Mesothelial cell of epicardium (in vitro differentiated cells): ENCODE measurements at regions not wholly inside any gene's neighbourhood (a gene's known extent, or its start where the extent isn't known, plus 50 kb on each side); places are given as distances from the start of the nearest gene placed in this dataset.
"Not testable (repeated sequence)": the region's sequence is repeated elsewhere in the genome, so short reads cannot be mapped to it uniquely, and the experiment has no call there.

ENCODE experiments used
- DNase-seq, 2 experiments: peaks; one replicate each; pipeline ENCODE4 v3.0.0; 2021; ENCODE audit warnings: low spot score in 2 of 2; ENCODE audit not compliant: unreplicated experiment in 2 of 2
- H3K27ac Mint-ChIP-seq: 2 replicates; pipeline ENCODE4 v1.8.0; 2021; ENCODE audit warnings: mixed read lengths
- H3K27me3 Mint-ChIP-seq: 2 replicates; pipeline ENCODE4 v1.8.0; 2021; ENCODE audit warnings: low read depth, mixed read lengths
- H3K36me3 Mint-ChIP-seq: 2 replicates; pipeline ENCODE4 v1.8.0; 2021; ENCODE audit warnings: mixed read lengths
- H3K4me1 Mint-ChIP-seq: 2 replicates; pipeline ENCODE4 v1.8.0; 2021; ENCODE audit warnings: mixed read lengths
- H3K4me3 Mint-ChIP-seq: 2 replicates; pipeline ENCODE4 v1.8.0; 2021; ENCODE audit warnings: mild to moderate bottlenecking, moderate library complexity, mixed read lengths
- H3K9me3 Mint-ChIP-seq: 2 replicates; pipeline ENCODE4 v1.8.0; 2021; ENCODE audit warnings: mixed read lengths
- TF ChIP-seq, protein P1 (sequence below): fragments of 200-600 bp; sonication (generic); IDR thresholded peaks from one replicate; pipeline ENCODE4 v1.5.0; 2021; ENCODE audit warnings: antibody characterized with exemption; ENCODE audit not compliant: unreplicated experiment

DNA sequence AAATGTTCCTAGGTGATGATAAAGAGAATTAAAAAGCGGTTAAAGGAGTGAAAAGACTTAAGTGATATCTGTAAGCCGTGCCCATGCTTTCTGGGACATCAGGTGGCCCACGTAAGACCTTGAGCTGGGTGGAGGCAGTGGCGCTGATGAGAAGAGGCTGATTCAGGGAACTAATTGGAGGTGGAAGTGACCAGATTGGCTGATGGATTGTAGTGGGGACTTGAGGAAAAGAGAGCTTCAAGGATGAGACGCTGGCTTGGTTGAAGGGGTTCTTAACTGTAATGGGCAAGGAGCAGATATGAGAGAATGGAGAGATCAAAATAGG is 69.1 kb upstream of the EP300 start:
- H3K9me3 Mint-ChIP-seq: no peaks in the 10 kb centered on the region
- no peaks in the 10 kb centered on the region for H3K27me3 Mint-ChIP-seq
- H3K4me1 Mint-ChIP-seq: peaks cover 21% of the 10 kb centered on the region
- peaks cover 3% of the 10 kb centered on the region for H3K36me3 Mint-ChIP-seq
- peak overlapping the region; percentile 71 for H3K4me3 Mint-ChIP-seq
- DNase-seq: no peak
- peak overlapping the region; percentile 97 for H3K27ac Mint-ChIP-seq
- TF ChIP-seq, protein P1, sequence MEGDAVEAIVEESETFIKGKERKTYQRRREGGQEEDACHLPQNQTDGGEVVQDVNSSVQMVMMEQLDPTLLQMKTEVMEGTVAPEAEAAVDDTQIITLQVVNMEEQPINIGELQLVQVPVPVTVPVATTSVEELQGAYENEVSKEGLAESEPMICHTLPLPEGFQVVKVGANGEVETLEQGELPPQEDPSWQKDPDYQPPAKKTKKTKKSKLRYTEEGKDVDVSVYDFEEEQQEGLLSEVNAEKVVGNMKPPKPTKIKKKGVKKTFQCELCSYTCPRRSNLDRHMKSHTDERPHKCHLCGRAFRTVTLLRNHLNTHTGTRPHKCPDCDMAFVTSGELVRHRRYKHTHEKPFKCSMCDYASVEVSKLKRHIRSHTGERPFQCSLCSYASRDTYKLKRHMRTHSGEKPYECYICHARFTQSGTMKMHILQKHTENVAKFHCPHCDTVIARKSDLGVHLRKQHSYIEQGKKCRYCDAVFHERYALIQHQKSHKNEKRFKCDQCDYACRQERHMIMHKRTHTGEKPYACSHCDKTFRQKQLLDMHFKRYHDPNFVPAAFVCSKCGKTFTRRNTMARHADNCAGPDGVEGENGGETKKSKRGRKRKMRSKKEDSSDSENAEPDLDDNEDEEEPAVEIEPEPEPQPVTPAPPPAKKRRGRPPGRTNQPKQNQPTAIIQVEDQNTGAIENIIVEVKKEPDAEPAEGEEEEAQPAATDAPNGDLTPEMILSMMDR: no peak

DNA sequence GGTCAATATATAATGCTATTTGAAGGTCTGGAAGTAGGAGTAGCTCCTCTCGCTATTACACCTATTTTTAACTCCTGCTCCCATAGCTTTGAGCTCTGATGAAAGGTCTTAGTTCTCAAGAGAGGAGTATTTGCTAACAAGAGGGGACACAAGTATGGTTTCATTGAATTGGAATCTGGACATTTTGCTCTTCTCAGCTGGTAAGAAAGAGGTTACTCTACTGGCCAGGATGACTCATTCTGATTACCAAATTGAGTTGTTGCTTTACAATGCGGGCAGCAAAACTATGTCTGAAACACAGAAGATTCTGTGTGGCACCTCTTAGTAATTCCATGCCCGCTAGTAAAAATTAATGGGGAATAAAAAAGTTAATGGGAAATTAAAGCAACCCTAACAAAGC is 63.6 kb upstream of the EP300 start:
- H3K4me1 Mint-ChIP-seq: no peaks in the 10 kb centered on the region
- no peak overlapping the region for H3K27ac Mint-ChIP-seq
- no peak overlapping the region for H3K4me3 Mint-ChIP-seq
- H3K9me3 Mint-ChIP-seq: no peaks in the 10 kb centered on the region
- no peaks in the 10 kb centered on the region for H3K36me3 Mint-ChIP-seq
- no peaks in the 10 kb centered on the region for H3K27me3 Mint-ChIP-seq
- DNase-seq: no peak
- TF ChIP-seq, protein P1: no peak

DNA sequence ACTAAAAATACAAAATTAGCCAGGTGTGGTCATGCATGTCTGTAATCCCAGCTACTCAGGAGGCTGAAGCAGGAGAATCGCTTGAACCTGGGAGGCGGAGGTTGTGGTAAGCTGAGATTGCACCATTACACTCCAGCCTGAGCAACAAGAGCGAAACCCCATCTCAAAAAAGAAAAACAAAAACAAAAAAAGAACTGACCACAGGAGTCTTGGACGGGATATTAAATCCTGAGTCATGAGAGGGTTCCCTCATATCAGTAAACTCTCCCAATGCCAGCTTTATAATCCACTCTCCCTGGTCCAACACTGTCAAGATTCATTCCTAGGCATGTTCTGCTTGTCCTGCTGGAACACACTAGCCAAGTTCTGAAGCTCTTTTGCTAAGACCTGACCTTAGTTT is 61.5 kb upstream of the EP300 start:
- DNase-seq: no peak
- no peak overlapping the region for H3K27ac Mint-ChIP-seq
- H3K4me1 Mint-ChIP-seq: no peaks in the 10 kb centered on the region
- H3K4me3 Mint-ChIP-seq: no peak overlapping the region
- H3K27me3 Mint-ChIP-seq: no peaks in the 10 kb centered on the region
- TF ChIP-seq, protein P1: no peak
- H3K36me3 Mint-ChIP-seq: no peaks in the 10 kb centered on the region
- no peaks in the 10 kb centered on the region for H3K9me3 Mint-ChIP-seq

DNA sequence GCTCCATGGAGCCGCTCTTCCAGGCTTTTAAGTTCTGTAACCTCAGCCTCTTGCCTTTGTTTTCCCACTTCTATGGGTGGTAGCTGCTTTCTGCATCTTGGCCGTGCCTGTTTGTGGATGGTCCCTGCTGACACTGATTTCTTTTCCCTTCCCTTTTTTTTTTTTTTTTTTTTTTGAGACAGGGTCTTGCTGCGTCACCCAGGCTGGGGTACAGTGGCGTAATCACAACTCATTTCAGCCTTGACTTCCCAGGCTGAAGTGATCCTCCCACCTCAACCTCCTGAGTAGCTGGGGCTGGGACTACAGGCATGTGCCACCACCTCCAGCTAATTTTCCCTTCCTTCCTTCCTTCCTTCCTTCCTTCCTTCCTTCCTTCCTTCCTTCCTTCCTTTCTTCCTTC is 57.7 kb upstream of the EP300 start:
- H3K27me3 Mint-ChIP-seq: no peaks in the 10 kb centered on the region
- H3K9me3 Mint-ChIP-seq: no peaks in the 10 kb centered on the region
- TF ChIP-seq, protein P1: no peak
- no peaks in the 10 kb centered on the region for H3K4me1 Mint-ChIP-seq
- no peaks in the 10 kb centered on the region for H3K36me3 Mint-ChIP-seq
- no peak overlapping the region for H3K4me3 Mint-ChIP-seq
- H3K27ac Mint-ChIP-seq: no peak overlapping the region
- no peak for DNase-seq

DNA sequence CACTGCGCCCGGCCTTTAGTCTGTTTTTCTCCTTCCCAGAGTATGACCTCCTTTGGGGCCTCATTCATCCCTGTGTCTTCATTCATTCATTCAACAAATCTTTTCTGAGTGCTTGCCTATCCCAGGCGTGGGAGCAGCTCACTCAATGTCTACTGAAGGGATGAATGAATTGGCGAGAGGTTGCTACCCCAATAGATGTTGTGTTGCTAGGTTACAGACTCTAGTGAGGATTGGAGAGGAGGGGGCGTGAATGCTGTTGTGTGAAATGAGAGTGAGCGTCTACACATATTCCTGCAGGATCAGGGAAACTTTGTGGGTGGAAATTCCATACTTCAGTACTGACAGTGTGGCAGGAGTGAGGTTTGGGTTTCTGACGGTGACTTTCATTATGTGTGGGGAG is 55.5 kb upstream of the EP300 start:
- H3K9me3 Mint-ChIP-seq: no peaks in the 10 kb centered on the region
- DNase-seq: no peak

GRCh38 chr22:41038732-41039131 is 53.7 kb upstream of the EP300 start:
- Mint-ChIP-seq H3K4me1 (no peaks in the 10 kb centered on the region), H3K9me3 (no peaks in the 10 kb centered on the region), H3K4me3 (no peak overlapping the region), H3K36me3 (no peaks in the 10 kb centered on the region), H3K27ac (no peak overlapping the region), H3K27me3 (no peaks in the 10 kb centered on the region)
- TF ChIP-seq, protein P1: no peak
- no peak for DNase-seq

More for the DNA sequence above, 55.5 kb upstream of the EP300 start:
- Mint-ChIP-seq H3K27me3 (no peaks in the 10 kb centered on the region), H3K4me1 (no peaks in the 10 kb centered on the region), H3K4me3 (no peak overlapping the region), H3K36me3 (no peaks in the 10 kb centered on the region), H3K27ac (no peak overlapping the region)
- TF ChIP-seq, protein P1: no peak

GRCh38 chr22:41039641-41040040 is 52.8 kb upstream of the EP300 start:
- H3K36me3 Mint-ChIP-seq, H3K4me3 Mint-ChIP-seq, H3K27me3 Mint-ChIP-seq, DNase-seq, H3K27ac Mint-ChIP-seq, H3K4me1 Mint-ChIP-seq, H3K9me3 Mint-ChIP-seq: not testable (repeated sequence)
